T-helper 17 cell (primary cell): ENCODE measurements at regions not wholly inside any gene's neighbourhood (a gene's known extent, or its start where the extent isn't known, plus 50 kb on each side); places are given as distances from the start of the nearest gene placed in this dataset.

Experiments used
- ATAC-seq: fragments of 150-1000 bp; cut with Tn5 transposase; 2 replicates; pipeline ENCODE4 v1.10.0; 2021; ENCODE audit warnings: mild to moderate bottlenecking, moderate library complexity
- DNase-seq, 3 donors: peaks; one replicate each; pipeline versions ENCODE4 v3.0.0 to v3.0.0-alpha.2; 2020 to 2021
- H3K9me3 ChIP-seq: one replicate; pipeline ENCODE4 v1.7.0; 2013; ENCODE audit warnings: low read length, mild to moderate bottlenecking; ENCODE audit not compliant: control insufficient read depth, poor library complexity, severe bottlenecking
- H3K27ac Mint-ChIP-seq: one replicate; pipeline ENCODE4 v1.8.0; 2022; ENCODE audit warnings: mild to moderate bottlenecking, moderate library complexity, mixed read lengths
- H3K27me3 Mint-ChIP-seq: one replicate; pipeline ENCODE4 v1.8.0; 2022; ENCODE audit warnings: mixed read lengths
- H3K36me3 Mint-ChIP-seq: one replicate; pipeline ENCODE4 v1.8.0; 2022; ENCODE audit warnings: low read depth, mixed read lengths
- H3K4me1 Mint-ChIP-seq: one replicate; pipeline ENCODE4 v1.8.0; 2022; ENCODE audit warnings: mild to moderate bottlenecking, mixed read lengths
- H3K4me3 Mint-ChIP-seq: one replicate; pipeline ENCODE4 v1.8.0; 2022; ENCODE audit warnings: mild to moderate bottlenecking, moderate library complexity, mixed read lengths

DNA sequence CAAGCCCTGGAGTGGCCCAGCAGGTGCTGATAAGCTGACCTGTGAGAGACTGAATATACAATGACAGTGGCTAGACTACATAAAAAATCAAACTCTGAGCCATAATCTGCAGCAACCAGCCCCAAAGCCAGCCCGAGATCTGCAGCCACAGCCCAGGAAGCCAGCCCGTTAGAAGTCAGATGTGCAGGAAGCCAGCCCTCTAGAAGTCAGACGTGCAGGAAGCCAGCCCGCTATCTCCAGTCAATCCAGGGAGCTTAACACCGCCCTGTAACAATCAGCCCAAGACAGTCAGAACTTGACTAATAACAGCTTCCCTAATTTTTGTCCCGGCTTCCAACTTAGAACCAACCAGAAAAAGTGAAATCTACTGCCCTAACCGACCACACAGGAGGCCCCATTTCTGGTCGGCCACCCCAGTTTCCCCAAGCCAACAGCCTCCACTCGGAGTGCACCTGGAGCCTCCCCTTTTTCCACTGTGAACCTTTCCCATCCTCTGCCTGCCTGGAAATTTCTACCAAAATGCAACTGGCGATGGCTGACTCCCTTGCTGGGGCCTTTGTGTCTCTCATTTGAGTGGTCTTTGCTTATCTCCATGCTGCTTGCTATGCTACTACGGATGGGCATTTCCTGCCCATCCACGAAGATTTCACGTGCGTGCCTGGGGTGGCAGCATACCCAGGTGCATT, 769.3 kb downstream of the KCNJ18 start:
- H3K36me3 Mint-ChIP-seq: no peaks in the 10 kb centered on the region
- no peaks in the 10 kb centered on the region for H3K4me1 Mint-ChIP-seq
- no peaks in the 10 kb centered on the region for H3K27me3 Mint-ChIP-seq
- DNase-seq (no peak), ATAC-seq (no peak)
- H3K27ac Mint-ChIP-seq: no peak overlapping the region
- H3K9me3 ChIP-seq: no peaks in the 10 kb centered on the region
- no peak overlapping the region for H3K4me3 Mint-ChIP-seq

GRCh38 chr17:22462461-22462860, 770.1 kb downstream of the KCNJ18 start:
- Mint-ChIP-seq H3K4me1 (no peaks in the 10 kb centered on the region), H3K27me3 (no peaks in the 10 kb centered on the region), H3K36me3 (no peaks in the 10 kb centered on the region), H3K4me3 (no peak overlapping the region), H3K27ac (no peak overlapping the region)
- no peaks in the 10 kb centered on the region for H3K9me3 ChIP-seq
- DNase-seq: no peak
- no peak for ATAC-seq

DNA sequence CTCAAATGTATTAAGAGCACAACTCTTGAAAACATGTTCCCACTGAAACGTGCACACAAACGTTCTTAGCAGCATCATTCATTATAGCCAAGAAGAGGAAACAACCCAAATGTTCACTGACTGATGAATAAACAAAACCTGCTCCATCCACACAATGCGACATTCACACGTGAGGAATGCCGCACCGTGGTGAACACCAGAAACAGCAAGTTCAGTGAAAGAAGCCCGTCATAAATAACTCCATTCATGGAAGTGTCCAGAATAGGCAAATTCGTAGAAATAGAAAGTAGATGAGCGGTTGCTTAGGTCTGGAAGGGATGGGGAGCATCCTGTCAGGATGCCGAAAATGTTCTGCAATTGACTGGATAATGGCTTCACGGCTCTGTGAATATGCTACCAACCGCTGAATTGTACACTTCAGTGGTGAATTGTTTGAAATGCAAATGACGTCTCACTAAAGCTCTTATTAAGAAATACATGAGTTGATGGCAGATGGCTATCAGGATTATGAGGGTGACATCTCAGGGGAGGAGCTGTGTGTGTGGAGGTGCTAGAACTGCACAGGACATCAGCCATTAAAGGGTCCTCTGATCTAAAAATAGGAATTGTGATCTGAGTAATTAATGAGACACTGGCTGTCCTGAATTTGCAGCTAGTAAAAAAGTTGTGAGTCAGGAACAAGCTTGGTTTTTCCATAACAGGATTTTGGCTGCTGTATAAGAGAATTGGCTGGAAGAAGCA, 771.0 kb downstream of the KCNJ18 start:
- Mint-ChIP-seq H3K27me3 (no peaks in the 10 kb centered on the region), H3K27ac (no peak overlapping the region), H3K36me3 (no peaks in the 10 kb centered on the region), H3K4me3 (no peak overlapping the region), H3K4me1 (no peaks in the 10 kb centered on the region)
- no peaks in the 10 kb centered on the region for H3K9me3 ChIP-seq
- no peak for ATAC-seq
- no peak for DNase-seq

DNA sequence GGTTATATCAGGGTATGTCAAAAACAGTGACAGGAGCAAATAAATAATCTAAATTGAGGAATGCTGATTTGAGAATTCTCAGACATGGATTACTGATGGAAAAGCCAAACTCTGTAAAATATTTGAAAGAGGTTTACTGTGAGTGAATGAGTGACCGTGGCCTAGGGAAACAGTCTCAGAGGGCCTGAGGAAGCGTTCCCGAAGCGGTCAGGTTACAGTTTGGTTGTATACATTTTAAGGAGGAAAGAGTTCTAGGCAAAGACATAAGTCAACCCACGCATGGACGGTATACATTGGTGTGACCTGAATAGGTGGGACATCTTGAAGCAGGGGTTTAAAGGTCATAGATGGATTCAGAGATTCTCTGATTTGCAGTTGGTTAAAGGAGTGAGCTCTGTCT, 771.7 kb downstream of the KCNJ18 start:
- H3K36me3 Mint-ChIP-seq: no peaks in the 10 kb centered on the region
- no peaks in the 10 kb centered on the region for H3K9me3 ChIP-seq
- ATAC-seq (no peak), DNase-seq (no peak)
- no peak overlapping the region for H3K27ac Mint-ChIP-seq
- H3K4me1 Mint-ChIP-seq: no peaks in the 10 kb centered on the region
- H3K4me3 Mint-ChIP-seq: no peak overlapping the region
- no peaks in the 10 kb centered on the region for H3K27me3 Mint-ChIP-seq

DNA sequence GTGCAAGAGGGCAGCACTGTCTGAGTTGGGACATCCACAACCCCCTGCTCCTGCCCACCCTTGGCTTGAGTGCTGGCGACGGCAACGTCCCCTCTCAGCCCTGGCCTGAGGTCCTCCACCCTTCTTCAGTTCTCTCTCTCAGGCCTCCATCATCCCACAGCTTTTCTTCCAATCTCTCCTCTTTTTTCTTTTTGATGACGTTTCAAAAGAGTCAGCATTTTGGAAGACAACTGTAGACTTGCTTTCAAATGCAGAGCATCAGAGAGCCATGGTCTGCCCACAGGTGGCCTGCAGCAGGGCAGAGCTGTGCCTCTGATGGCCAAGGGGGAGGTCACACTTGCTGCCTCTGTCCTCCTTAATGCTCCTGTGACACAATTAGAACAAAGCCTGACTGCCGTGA, 775.4 kb downstream of the KCNJ18 start:
- H3K9me3 ChIP-seq: no peaks in the 10 kb centered on the region
- no peaks in the 10 kb centered on the region for H3K4me1 Mint-ChIP-seq
- no peaks in the 10 kb centered on the region for H3K36me3 Mint-ChIP-seq
- DNase-seq (no peak), ATAC-seq (no peak)
- no peaks in the 10 kb centered on the region for H3K27me3 Mint-ChIP-seq
- no peak overlapping the region for H3K4me3 Mint-ChIP-seq
- H3K27ac Mint-ChIP-seq: no peak overlapping the region

DNA sequence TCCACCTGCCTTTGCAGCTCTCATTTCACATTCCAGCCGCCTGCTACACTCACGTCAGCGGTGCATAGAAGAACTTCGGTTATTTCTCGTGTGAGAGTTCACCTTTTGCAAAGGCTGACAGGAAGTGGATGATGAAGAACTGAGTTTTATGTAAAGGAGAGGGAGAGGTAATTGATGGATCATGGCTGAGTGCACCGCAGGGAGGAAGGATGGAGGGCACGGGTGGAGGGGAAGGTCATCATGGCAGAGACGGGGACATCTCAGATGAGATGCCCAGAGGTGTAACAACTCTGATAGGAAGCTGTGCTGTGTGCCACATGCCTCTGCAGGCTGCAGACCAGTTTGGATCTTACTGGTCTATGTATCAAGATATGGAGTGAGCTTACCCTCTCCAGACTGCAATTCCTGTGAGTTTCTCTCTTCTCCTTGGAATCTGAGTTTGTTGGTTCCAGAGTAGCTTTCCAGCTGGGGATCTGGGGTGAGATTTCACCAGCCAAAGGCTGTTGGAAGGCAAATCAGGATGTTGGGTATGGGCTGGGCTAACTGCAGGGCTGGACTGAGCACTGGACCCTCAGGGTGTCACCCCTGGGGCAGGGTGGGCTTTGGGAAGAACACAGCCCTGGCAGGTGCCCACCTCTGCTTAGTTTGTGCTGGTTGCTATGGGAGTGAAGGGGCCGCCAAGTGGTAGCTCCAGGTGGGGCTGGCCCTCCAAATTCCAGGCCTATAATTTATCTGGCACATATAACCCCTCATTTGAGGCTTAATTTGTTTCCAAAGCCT, 777.0 kb downstream of the KCNJ18 start:
- no peak overlapping the region for H3K27ac Mint-ChIP-seq
- no peak overlapping the region for H3K4me3 Mint-ChIP-seq
- DNase-seq (no peak), ATAC-seq (no peak)
- no peaks in the 10 kb centered on the region for H3K27me3 Mint-ChIP-seq
- no peaks in the 10 kb centered on the region for H3K36me3 Mint-ChIP-seq
- H3K4me1 Mint-ChIP-seq: no peaks in the 10 kb centered on the region
- no peaks in the 10 kb centered on the region for H3K9me3 ChIP-seq

DNA sequence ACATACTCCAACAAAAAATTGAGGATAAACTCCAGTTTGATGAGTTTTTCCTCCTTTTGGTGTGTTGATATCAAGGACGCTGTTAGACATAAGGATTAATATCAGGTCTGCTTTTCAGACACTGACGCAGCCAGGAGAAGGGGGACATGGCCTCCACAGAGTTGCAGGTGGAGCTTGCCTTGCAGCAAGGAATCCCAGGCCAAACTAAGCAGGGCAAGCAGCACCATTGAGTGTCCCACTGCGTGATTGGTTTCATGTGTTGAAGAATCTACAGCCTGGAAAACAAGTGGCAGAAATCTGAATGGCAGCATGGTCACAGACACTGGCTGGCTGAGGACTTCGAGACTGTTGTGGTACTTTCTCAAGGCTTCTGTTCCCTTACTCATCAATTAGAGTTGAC, 777.6 kb downstream of the KCNJ18 start:
- H3K27me3 Mint-ChIP-seq: no peaks in the 10 kb centered on the region
- H3K4me1 Mint-ChIP-seq: no peaks in the 10 kb centered on the region
- ATAC-seq: no peak
- no peak overlapping the region for H3K27ac Mint-ChIP-seq
- H3K36me3 Mint-ChIP-seq: no peaks in the 10 kb centered on the region
- DNase-seq: no peak
- H3K9me3 ChIP-seq: no peaks in the 10 kb centered on the region
- no peak overlapping the region for H3K4me3 Mint-ChIP-seq

- no peak for DNase-seq
- H3K4me3 Mint-ChIP-seq: no peak overlapping the region
- no peak for ATAC-seq
- no peaks in the 10 kb centered on the region for H3K27me3 Mint-ChIP-seq
- H3K9me3 ChIP-seq: no peaks in the 10 kb centered on the region
- no peak overlapping the region for H3K27ac Mint-ChIP-seq
- H3K4me1 Mint-ChIP-seq: no peaks in the 10 kb centered on the region
- no peaks in the 10 kb centered on the region for H3K36me3 Mint-ChIP-seq
Observed at GRCh38 chr17:22470411-22471175, 778.3 kb downstream of the KCNJ18 start.

GRCh38 chr17:22484826-22485225, 792.5 kb downstream of the KCNJ18 start:
- no peaks in the 10 kb centered on the region for H3K36me3 Mint-ChIP-seq
- no peak overlapping the region for H3K27ac Mint-ChIP-seq

DNA sequence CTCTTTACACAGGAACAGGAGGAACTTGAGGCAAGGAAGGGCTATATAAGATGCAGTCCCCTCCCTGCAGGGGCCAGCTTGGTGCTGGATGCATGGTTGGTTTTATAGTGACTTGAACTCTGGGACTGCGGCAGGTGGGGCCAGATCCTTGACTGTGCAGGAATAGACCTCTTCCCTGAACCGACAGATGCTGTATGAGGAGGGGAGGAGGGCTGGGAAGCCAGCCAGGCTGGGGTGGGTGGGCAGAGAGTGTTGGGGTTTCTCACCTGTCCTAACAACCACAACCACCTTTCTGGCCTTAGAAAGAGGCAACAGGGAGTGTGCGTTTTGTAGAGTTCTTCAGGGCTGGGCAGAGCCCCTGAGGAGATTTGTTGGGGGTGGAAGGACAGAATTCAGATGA, 798.1 kb downstream of the KCNJ18 start:
- no peak for DNase-seq
- Mint-ChIP-seq H3K36me3 (no peaks in the 10 kb centered on the region), H3K4me1 (no peaks in the 10 kb centered on the region), H3K27ac (no peak overlapping the region), H3K4me3 (no peak overlapping the region), H3K27me3 (no peaks in the 10 kb centered on the region)
- no peak for ATAC-seq
- H3K9me3 ChIP-seq: peaks cover 4% of the 10 kb centered on the region

More at GRCh38 chr17:22484826-22485225, 792.5 kb downstream of the KCNJ18 start:
- DNase-seq (no peak), ATAC-seq (no peak)
- no peak overlapping the region for H3K4me3 Mint-ChIP-seq
- H3K9me3 ChIP-seq: peaks cover 5% of the 10 kb centered on the region
- H3K4me1 Mint-ChIP-seq: no peaks in the 10 kb centered on the region
- no peaks in the 10 kb centered on the region for H3K27me3 Mint-ChIP-seq

DNA sequence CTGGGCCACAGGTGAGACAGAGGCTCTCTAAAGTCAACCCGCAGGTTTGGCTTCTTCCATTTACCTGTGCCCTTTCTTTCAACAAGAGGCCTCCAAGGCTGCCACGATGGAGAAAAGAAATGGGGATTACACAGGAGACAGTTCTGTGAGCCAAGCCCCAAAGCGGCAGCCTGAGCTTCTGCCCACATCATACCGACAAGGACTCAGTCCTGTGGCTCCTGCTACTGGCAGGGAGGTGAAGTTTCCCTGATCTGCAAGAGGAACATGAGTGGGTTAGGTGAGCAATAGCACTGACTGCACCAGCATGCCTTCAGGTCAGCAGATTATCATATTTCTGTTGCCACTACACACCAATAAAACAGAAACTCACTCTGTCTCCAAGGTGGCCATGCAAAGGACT, 800.0 kb downstream of the KCNJ18 start:
- no peak overlapping the region for H3K4me3 Mint-ChIP-seq
- no peak overlapping the region for H3K27ac Mint-ChIP-seq
- DNase-seq (no peak), ATAC-seq (no peak)
- no peaks in the 10 kb centered on the region for H3K27me3 Mint-ChIP-seq
- H3K9me3 ChIP-seq: peaks cover 2% of the 10 kb centered on the region
- H3K36me3 Mint-ChIP-seq: no peaks in the 10 kb centered on the region
- no peaks in the 10 kb centered on the region for H3K4me1 Mint-ChIP-seq

DNA sequence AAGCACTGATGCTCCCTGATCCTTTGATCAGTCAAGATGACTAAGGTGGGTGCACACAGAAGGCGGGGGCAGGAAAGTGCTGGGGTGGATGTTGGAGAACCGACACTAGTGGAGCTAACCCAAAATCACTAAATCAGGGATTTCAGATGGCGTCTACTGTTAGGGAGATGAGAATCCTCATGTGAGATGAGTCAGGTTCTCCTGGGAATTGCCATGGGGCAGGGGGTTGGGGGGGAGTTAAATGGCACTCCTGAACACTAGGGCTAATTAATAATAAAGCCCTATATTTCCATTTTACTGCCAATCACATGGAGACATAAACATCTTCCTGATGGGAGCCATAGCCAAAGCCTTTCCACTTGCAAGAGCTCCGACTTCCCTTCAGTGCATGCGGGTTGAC, 804.1 kb downstream of the KCNJ18 start:
- H3K9me3 ChIP-seq: no peaks in the 10 kb centered on the region
- Mint-ChIP-seq H3K36me3 (no peaks in the 10 kb centered on the region), H3K27ac (no peak overlapping the region), H3K4me1 (no peaks in the 10 kb centered on the region), H3K27me3 (no peaks in the 10 kb centered on the region), H3K4me3 (no peak overlapping the region)
- ATAC-seq: no peak
- DNase-seq: no peak

DNA sequence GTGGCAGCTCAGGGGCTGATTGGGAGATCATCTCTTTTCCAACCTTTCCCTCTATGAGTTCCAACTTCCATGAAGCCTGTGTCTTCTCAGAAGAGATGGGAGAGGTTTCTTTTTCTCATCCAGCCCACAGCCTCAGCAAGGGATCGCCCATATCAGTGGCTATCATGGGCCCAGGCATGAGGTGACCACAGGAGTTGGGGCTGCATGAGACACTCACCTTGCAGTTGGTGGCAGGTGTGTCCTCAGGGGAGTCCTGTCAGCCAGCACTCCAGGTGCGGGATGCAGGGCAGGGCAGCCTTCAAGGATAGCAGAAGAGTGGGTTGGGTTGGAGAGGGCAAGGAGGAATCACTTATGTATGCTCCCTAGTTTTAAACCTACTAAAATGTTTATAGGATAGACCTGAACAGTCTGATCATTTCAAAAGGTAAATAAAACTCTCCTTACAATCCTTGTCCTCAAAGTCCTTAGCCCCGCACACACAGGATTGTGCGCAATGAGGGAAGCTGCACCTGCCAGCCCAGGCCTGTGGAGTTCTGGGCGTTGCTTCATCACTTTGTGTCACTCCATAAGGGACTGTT, 811.1 kb downstream of the KCNJ18 start:
- ATAC-seq (no peak), DNase-seq (no peak)
- no peaks in the 10 kb centered on the region for H3K9me3 ChIP-seq
- Mint-ChIP-seq H3K36me3 (peaks cover 2% of the 10 kb centered on the region), H3K4me3 (no peak overlapping the region), H3K4me1 (no peaks in the 10 kb centered on the region), H3K27me3 (no peaks in the 10 kb centered on the region), H3K27ac (no peak overlapping the region)
